ENCODE measurements at regions not wholly inside any gene's neighbourhood (a gene's known extent, or its start where the extent isn't known, plus 50 kb on each side); places are given as distances from the start of the nearest gene placed in this dataset.

DNA sequence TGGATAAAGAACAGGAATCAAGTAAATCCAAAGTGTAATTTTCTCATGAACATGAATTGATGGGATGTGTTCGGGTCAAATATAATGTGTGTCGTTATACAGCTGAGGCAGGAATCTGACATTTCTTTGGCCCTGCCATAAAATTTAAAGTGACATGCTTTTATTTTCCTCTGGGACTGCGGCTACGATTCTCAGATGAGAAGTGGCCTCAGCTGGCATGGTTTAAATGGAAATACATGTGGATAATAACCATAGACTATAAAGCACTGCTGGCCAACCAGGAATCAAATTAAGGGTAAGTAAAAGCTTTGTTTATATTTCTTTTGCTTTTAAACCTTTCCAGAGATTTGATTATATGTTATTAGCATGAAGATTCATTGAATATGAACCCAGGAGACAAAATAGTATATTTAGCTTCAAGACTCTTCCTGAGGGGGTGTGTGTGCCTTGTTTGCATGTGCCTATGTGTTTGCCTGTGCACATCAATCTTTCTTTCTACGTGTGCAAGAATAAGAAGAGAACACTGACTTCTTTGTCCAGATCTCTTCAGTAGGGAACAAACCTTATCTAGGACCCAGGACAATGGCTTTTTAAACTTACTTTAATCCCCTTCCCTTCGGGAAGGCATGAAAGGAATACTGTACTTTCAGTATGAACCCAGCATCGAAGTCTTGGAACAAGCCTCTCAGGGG, 629.0 kb upstream of the PFKP start:
- Mint-ChIP-seq H3K4me3 (no peak overlapping the region), H3K27me3 (ENCODE audit: insufficient read depth, low read depth) (no peaks in the 10 kb centered on the region), H3K36me3 (no peaks in the 10 kb centered on the region), H3K9me3 (peaks cover 8% of the 10 kb centered on the region), H3K27ac (no peak overlapping the region), H3K4me1 (peaks cover 10% of the 10 kb centered on the region)
- Histone ChIP-seq H3F3A (ENCODE audit: low read depth) (no peaks in the 10 kb centered on the region), H3K27ac (no peak overlapping the region), H3K9ac (no peak overlapping the region), H3K36me3 (no peaks in the 10 kb centered on the region), H3K9me3 (ENCODE audit: low read depth) (no peaks in the 10 kb centered on the region), H3K79me2 (ENCODE audit: low read depth) (no peaks in the 10 kb centered on the region), H3K4me2 (no peak overlapping the region), H3K27me3 (no peaks in the 10 kb centered on the region), H4K20me1 (ENCODE audit: low read depth) (no peaks in the 10 kb centered on the region), H2AFZ (replicated peaks) (no peak overlapping the region), H3K4me3 (no peak overlapping the region), H3K4me1 (peaks cover 4% of the 10 kb centered on the region)
- TF ChIP-seq, protein P1, sequence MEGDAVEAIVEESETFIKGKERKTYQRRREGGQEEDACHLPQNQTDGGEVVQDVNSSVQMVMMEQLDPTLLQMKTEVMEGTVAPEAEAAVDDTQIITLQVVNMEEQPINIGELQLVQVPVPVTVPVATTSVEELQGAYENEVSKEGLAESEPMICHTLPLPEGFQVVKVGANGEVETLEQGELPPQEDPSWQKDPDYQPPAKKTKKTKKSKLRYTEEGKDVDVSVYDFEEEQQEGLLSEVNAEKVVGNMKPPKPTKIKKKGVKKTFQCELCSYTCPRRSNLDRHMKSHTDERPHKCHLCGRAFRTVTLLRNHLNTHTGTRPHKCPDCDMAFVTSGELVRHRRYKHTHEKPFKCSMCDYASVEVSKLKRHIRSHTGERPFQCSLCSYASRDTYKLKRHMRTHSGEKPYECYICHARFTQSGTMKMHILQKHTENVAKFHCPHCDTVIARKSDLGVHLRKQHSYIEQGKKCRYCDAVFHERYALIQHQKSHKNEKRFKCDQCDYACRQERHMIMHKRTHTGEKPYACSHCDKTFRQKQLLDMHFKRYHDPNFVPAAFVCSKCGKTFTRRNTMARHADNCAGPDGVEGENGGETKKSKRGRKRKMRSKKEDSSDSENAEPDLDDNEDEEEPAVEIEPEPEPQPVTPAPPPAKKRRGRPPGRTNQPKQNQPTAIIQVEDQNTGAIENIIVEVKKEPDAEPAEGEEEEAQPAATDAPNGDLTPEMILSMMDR (IDR thresholded peaks at IDR 0.05), result no peak
- TF ChIP-seq EZH2phosphoT487 (IDR thresholded peaks at IDR 0.05), result no peak
- no peak for TF ChIP-seq EZH2 (IDR thresholded peaks at IDR 0.05)
- no peak for DNase-seq (ENCODE audit: low spot score)

DNA sequence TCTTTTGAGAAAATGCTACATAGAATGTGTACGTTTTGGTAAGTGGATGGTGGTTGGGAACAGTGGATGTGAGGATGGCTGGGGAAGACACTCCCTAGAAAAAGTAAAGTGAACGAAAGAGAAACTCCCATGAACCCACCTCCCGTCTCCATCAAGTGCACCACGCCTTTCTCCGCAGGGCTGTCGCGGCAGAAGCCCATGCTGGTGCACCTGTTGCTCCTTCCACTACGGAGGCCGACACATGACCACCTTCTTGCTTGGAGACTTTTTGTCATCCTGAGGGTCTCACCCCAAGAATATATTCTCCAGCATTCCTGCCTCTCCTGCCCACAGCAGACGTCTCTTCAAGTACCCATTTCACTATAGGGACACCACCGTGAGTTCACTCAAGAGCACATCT, 630.4 kb upstream of the PFKP start:
- Histone ChIP-seq H3K4me2 (no peak overlapping the region), H3K9ac (no peak overlapping the region), H3K9me3 (ENCODE audit: low read depth) (no peaks in the 10 kb centered on the region), H3K27ac (no peak overlapping the region), H3K79me2 (ENCODE audit: low read depth) (no peaks in the 10 kb centered on the region), H3K36me3 (no peaks in the 10 kb centered on the region), H3K4me1 (no peaks in the 10 kb centered on the region), H3K27me3 (no peaks in the 10 kb centered on the region), H3K4me3 (no peak overlapping the region), H3F3A (ENCODE audit: low read depth) (no peaks in the 10 kb centered on the region), H2AFZ (replicated peaks) (no peak overlapping the region), H4K20me1 (ENCODE audit: low read depth) (no peaks in the 10 kb centered on the region)
- Mint-ChIP-seq H3K9me3 (peaks cover 8% of the 10 kb centered on the region), H3K27ac (no peak overlapping the region), H3K36me3 (no peaks in the 10 kb centered on the region), H3K27me3 (ENCODE audit: insufficient read depth, low read depth) (no peaks in the 10 kb centered on the region), H3K4me3 (no peak overlapping the region), H3K4me1 (peaks cover 10% of the 10 kb centered on the region)
- TF ChIP-seq EZH2phosphoT487 (IDR thresholded peaks at IDR 0.05), result no peak
- DNase-seq (ENCODE audit: low spot score), result no peak

DNA sequence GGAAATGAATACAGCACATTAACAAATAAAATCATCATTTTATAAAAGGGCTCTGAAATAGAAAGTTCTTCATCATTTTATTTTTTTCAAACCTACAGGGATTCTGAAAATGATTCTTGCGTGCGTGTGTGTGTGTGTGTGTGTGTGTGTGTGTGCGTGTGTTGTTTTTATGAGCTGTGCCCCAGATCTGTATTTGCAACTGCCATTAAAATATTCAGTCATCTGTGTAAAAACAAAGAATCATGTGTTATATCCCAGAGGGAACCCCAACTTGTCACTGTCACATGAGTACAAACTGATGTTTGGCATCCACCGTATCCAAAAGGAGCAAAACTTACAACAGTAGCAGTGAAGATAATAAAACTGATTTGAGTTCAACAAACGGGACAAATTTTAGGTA, 635.4 kb upstream of the PFKP start:
- H3K27me3 ChIP-seq, result no peaks in the 10 kb centered on the region
- no peak overlapping the region for H2AFZ ChIP-seq (replicated peaks)
- Mint-ChIP-seq H3K4me3 (no peak overlapping the region), H3K4me1 (no peaks in the 10 kb centered on the region), H3K27me3 (ENCODE audit: insufficient read depth, low read depth) (no peaks in the 10 kb centered on the region), H3K36me3 (no peaks in the 10 kb centered on the region), H3K9me3 (peaks cover 8% of the 10 kb centered on the region), H3K27ac (no peak overlapping the region)
- H3K9ac ChIP-seq, result no peak overlapping the region
- H3K9me3 ChIP-seq (ENCODE audit: low read depth), result no peaks in the 10 kb centered on the region
- no peak for DNase-seq (ENCODE audit: low spot score)
- H4K20me1 ChIP-seq (ENCODE audit: low read depth), result no peaks in the 10 kb centered on the region
- no peak for TF ChIP-seq EZH2phosphoT487 (IDR thresholded peaks at IDR 0.05)
- no peak for TF ChIP-seq EZH2 (IDR thresholded peaks at IDR 0.05)
- TF ChIP-seq, protein P1 (IDR thresholded peaks at IDR 0.05), result no peak
- H3K4me1 ChIP-seq, result no peaks in the 10 kb centered on the region
- H3K36me3 ChIP-seq, result no peaks in the 10 kb centered on the region
- H3K4me3 ChIP-seq, result no peak overlapping the region
- H3F3A ChIP-seq (ENCODE audit: low read depth), result no peaks in the 10 kb centered on the region
- no peaks in the 10 kb centered on the region for H3K79me2 ChIP-seq (ENCODE audit: low read depth)
- H3K27ac ChIP-seq, result no peak overlapping the region
- no peak overlapping the region for H3K4me2 ChIP-seq

DNA sequence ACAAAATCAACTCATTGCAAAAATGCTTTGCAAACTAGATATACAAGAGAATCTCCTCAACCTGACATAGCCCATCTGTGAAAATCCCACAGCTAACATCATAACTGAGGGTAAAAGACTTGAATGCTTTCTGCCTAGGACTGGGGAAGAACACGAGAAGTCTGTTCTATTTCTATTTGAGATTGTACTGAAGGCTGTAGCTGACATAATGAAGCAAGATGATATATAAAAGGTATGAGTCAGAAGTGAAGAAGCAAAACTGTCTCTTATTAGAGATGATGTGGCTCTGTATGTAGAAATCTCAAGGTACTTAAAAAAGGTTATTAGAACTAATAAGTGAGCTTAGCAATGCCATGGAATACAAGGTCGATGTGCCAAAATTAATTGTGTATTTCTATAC, 639.9 kb upstream of the PFKP start:
- Mint-ChIP-seq H3K27ac (no peak overlapping the region), H3K9me3 (no peaks in the 10 kb centered on the region), H3K4me1 (peaks cover 4% of the 10 kb centered on the region), H3K36me3 (no peaks in the 10 kb centered on the region), H3K27me3 (ENCODE audit: insufficient read depth, low read depth) (no peaks in the 10 kb centered on the region), H3K4me3 (no peak overlapping the region)
- Histone ChIP-seq H3K4me1 (no peaks in the 10 kb centered on the region), H3K27me3 (no peaks in the 10 kb centered on the region), H3K4me3 (no peak overlapping the region), H4K20me1 (ENCODE audit: low read depth) (no peaks in the 10 kb centered on the region), H3F3A (ENCODE audit: low read depth) (no peaks in the 10 kb centered on the region), H3K36me3 (no peaks in the 10 kb centered on the region), H3K9ac (no peak overlapping the region), H3K27ac (no peak overlapping the region), H3K4me2 (no peak overlapping the region), H2AFZ (replicated peaks) (no peak overlapping the region), H3K79me2 (ENCODE audit: low read depth) (no peaks in the 10 kb centered on the region), H3K9me3 (ENCODE audit: low read depth) (no peaks in the 10 kb centered on the region)
- DNase-seq (ENCODE audit: low spot score), result no peak
- TF ChIP-seq EZH2 (IDR thresholded peaks at IDR 0.05), result no peak
- TF ChIP-seq EZH2phosphoT487 (IDR thresholded peaks at IDR 0.05), result no peak
- TF ChIP-seq, protein P1 (IDR thresholded peaks at IDR 0.05), result no peak
